K562 (cell line): ENCODE measurements at regions not wholly inside any gene's neighbourhood (a gene's known extent, or its start where the extent isn't known, plus 50 kb on each side); places are given as distances from the start of the nearest gene placed in this dataset.

Source experiments
- ATAC-seq: fragments of 200-7000 bp; cut with Tn5 transposase; 3 replicates; pipeline ENCODE4 v1.9.1; 2020; ENCODE audit warnings: moderate library complexity
- BruUV-seq: library from RNA; stranded (reverse); fragments of 400-500 nt; replicated peaks from 2 replicates; lab custom pipeline; 2021; lab: Mats Ljungman, UMichigan
- CTCF ChIA-PET: fragments of 300-600 bp; formaldehyde crosslinking; extraction: SDS; loops from one replicate; lab custom pipeline; 2021; ENCODE audit warnings: low intra/inter-chr PET ratio; lab: Yijun Ruan, JAX
- POLR2A ChIA-PET: fragments of 300-600, 350-650 bp; sonication (Branson Sonifier 250); formaldehyde crosslinking; extraction: SDS; loops from one replicate; lab custom pipeline; 2021; ENCODE audit warnings: antibody characterized with exemption, inconsistent platforms; lab: Yijun Ruan, JAX
- DNase-seq, 4 experiments: peaks; one replicate each; pipeline versions ENCODE4 v3.0.0 to v3.0.0-alpha.2; 2011 to 2018; ENCODE audit warnings: low spot score in 3 of 4, mixed read lengths in 3 of 4; ENCODE audit errors: extremely low read depth in 1 of 4
- FAIRE-seq: peaks from 2 replicates; lab custom pipeline; 2011; peaks lifted over from hg19 to GRCh38; lab: Jason Lieb, UNC
- H2AFZ ChIP-seq: 2 replicates; pipeline ENCODE4 v1.6.0; 2011; ENCODE audit warnings: low read depth, low read length, control low read depth, inconsistent platforms
- H3K27ac ChIP-seq: fragments of 200-600 bp; 3 replicates; pipeline ENCODE4 v1.8.0; 2011; ENCODE audit warnings: low read depth, mild to moderate bottlenecking, control low read depth, inconsistent platforms, low read length, moderate library complexity, mixed read lengths; ENCODE audit errors: extremely low read depth
- H3K27me3 ChIP-seq, 2 experiments: fragments of 300-600 bp in 1 of 2; 2 replicates in 1 of 2; 3 replicates in 1 of 2; pipeline versions ENCODE4 v1.6.0 to v1.8.0; 2011; ENCODE audit warnings: inconsistent platforms in 2 of 2, low read length in 2 of 2, mild to moderate bottlenecking in 1 of 2, mixed read lengths in 1 of 2, moderate library complexity in 1 of 2; ENCODE audit not compliant: control insufficient read depth in 2 of 2, insufficient read depth in 2 of 2
- H3K36me3 ChIP-seq: fragments of 300-600 bp; 3 replicates; pipeline ENCODE4 v1.8.0; 2011; ENCODE audit warnings: mild to moderate bottlenecking, low read length, inconsistent platforms; ENCODE audit not compliant: control insufficient read depth, insufficient read depth
- H3K4me1 ChIP-seq, 2 experiments: fragments of 200-600 bp in 1 of 2; replicated peaks in 1 of 2; 2 replicates in 1 of 2; 3 replicates in 1 of 2; pipeline versions ENCODE4 v1.5.1 to v1.8.0; 2011; ENCODE audit warnings: inconsistent platforms in 2 of 2, low read length in 2 of 2, mild to moderate bottlenecking in 1 of 2, mixed read lengths in 1 of 2, moderate library complexity in 1 of 2; ENCODE audit not compliant: control insufficient read depth in 2 of 2, insufficient read depth in 2 of 2
- H3K4me2 ChIP-seq: 2 replicates; pipeline ENCODE4 v1.6.1; 2011; ENCODE audit warnings: low read length, control low read depth, inconsistent platforms, mixed read lengths; ENCODE audit not compliant: insufficient read depth
- H3K4me3 ChIP-seq: fragments of 200-600 bp; sonication (generic), shearing (Covaris generic); 2 replicates; pipeline ENCODE4 v1.5.1; 2016; ENCODE audit warnings: control low read depth, inconsistent platforms
- H3K79me2 ChIP-seq: fragments of 200-600 bp; 3 replicates; pipeline ENCODE4 v1.8.0; 2011; ENCODE audit warnings: low read length, inconsistent platforms; ENCODE audit not compliant: control insufficient read depth, insufficient read depth
- H3K9ac ChIP-seq, 2 experiments: 2 replicates each; pipeline versions ENCODE4 v1.6.0 to v1.6.1; 2011; ENCODE audit warnings: low read depth in 2 of 2, low read length in 2 of 2, control low read depth in 1 of 2, inconsistent platforms in 1 of 2, mild to moderate bottlenecking in 1 of 2, mixed read lengths in 1 of 2; ENCODE audit not compliant: insufficient read depth in 1 of 2
- H3K9me1 ChIP-seq: one replicate; pipeline ENCODE4 v1.6.0; 2011; ENCODE audit warnings: inconsistent platforms, mild to moderate bottlenecking, low read length, moderate library complexity; ENCODE audit not compliant: control insufficient read depth, insufficient read depth
- H3K9me3 ChIP-seq: replicated peaks from 2 replicates; pipeline ENCODE4 v1.5.1; 2011; ENCODE audit warnings: low read depth, low read length, inconsistent platforms; ENCODE audit not compliant: control insufficient read depth, insufficient read depth
- H4K20me1 ChIP-seq: replicated peaks from 2 replicates; pipeline ENCODE4 v1.6.1; 2011; ENCODE audit warnings: low read length, inconsistent platforms, mixed read lengths; ENCODE audit not compliant: control insufficient read depth, insufficient read depth
- ATF7 ChIP-seq: fragments of 450-650 bp; IDR thresholded peaks from 2 replicates; pipeline ENCODE4 v1.7.1; 2014; ENCODE audit warnings: mild to moderate bottlenecking, moderate library complexity
- CHD4 ChIP-seq: fragments of 200-600 bp; sonication (generic); IDR thresholded peaks from 3 replicates; pipeline ENCODE4 v1.6.1; 2012; ENCODE audit warnings: low read depth, mild to moderate bottlenecking, mixed read lengths, low read length, inconsistent platforms; ENCODE audit not compliant: insufficient read depth, insufficient replicate concordance, poor library complexity, severe bottlenecking
- GABPA ChIP-seq: fragments of 200-800 bp; sonication (Bioruptor generic); conservative IDR thresholded peaks from 2 replicates; pipeline ENCODE4 v1.6.1; 2016; ENCODE audit warnings: low read depth, missing genetic modification characterization, missing compliant biosample characterization
- GMEB1 ChIP-seq: fragments of 250-450 bp; sonication (Bioruptor Pico); IDR thresholded peaks from 2 replicates; pipeline ENCODE4 v1.4.0; 2020; ENCODE audit warnings: mild to moderate bottlenecking
- GTF2A2 ChIP-seq: IDR thresholded peaks from 2 replicates; pipeline ENCODE4 v1.6.1; 2016; ENCODE audit warnings: mild to moderate bottlenecking, missing genetic modification characterization, missing compliant biosample characterization
- LARP7 ChIP-seq: fragments of 450-650 bp; IDR thresholded peaks from 2 replicates; pipeline ENCODE4 v1.6.1; 2016
- MED1 ChIP-seq: sonication (generic); formaldehyde crosslinking; IDR thresholded peaks from 2 replicates; pipeline ENCODE4 v1.8.1; 2023; ENCODE audit warnings: missing genetic modification reagents, borderline replicate concordance
- MTA2 ChIP-seq: fragments of 450-650 bp; IDR thresholded peaks from 2 replicates; pipeline ENCODE4 v1.6.1; 2016; ENCODE audit warnings: low read depth
- NFXL1 ChIP-seq: fragments of 450-650 bp; formaldehyde crosslinking; IDR thresholded peaks from 2 replicates; pipeline ENCODE4 v1.4.0; 2021; ENCODE audit warnings: mild to moderate bottlenecking
- PCBP2 ChIP-seq: fragments of 200-400 bp; formaldehyde crosslinking; IDR thresholded peaks from 2 replicates; pipeline ENCODE4 v1.6.1; 2018; ENCODE audit warnings: low read length, low read depth, mild to moderate bottlenecking, moderate library complexity; ENCODE audit not compliant: poor library complexity, severe bottlenecking
- POLR2G ChIP-seq: fragments of 200-400 bp; formaldehyde crosslinking; IDR thresholded peaks from 2 replicates; pipeline ENCODE4 v1.6.1; 2017; ENCODE audit warnings: low read depth, mild to moderate bottlenecking, antibody characterized with exemption, low read length, moderate library complexity
- VEZF1 ChIP-seq: fragments of 200-800 bp; sonication (Bioruptor generic); IDR thresholded peaks from 2 replicates; pipeline ENCODE4 v1.6.1; 2017; ENCODE audit warnings: missing genetic modification characterization, missing compliant biosample characterization
- WHSC1 ChIP-seq: IDR thresholded peaks from one replicate; pipeline ENCODE4 v1.6.1; 2012; ENCODE audit warnings: low read length, control low read depth, inconsistent platforms
- ZFPM2 ChIP-seq: fragments of 250-450 bp; sonication (Bioruptor Pico); IDR thresholded peaks from 2 replicates; pipeline ENCODE4 v1.5.1; 2022; ENCODE audit warnings: mild to moderate bottlenecking
- ZNF778 ChIP-seq: fragments of 450-650 bp; formaldehyde crosslinking; IDR thresholded peaks from 2 replicates; pipeline ENCODE4 v1.4.0; 2020; ENCODE audit warnings: mild to moderate bottlenecking, moderate library complexity
- ZZZ3 ChIP-seq: fragments of 450-650 bp; IDR thresholded peaks from 2 replicates; pipeline ENCODE4 v1.6.1; 2016; ENCODE audit warnings: antibody characterized with exemption, mild to moderate bottlenecking, moderate library complexity
- WGBS: fragments of 100-300 bp; shearing (Covaris generic); methylation state at CpG from one replicate; pipeline ENCODE4 v1.1.6; 2016; ENCODE audit warnings: low coverage, mixed read lengths; ENCODE audit not compliant: insufficient coverage; ENCODE audit errors: missing lambda C conversion rate; 5-methylcytosine and 5-hydroxymethylcytosine counted together
- in situ Hi-C: fragments of 300-500 bp; cut with MboI; formaldehyde crosslinking; loops from 4 replicates; pipeline ENCODE4 v1.15.0; 2018; ENCODE audit warnings: inconsistent platforms, mixed read lengths
- intact Hi-C: fragments of 100-400 bp; cut with micrococcal nuclease; formaldehyde crosslinking; loops from 2 replicates; pipeline ENCODE4 v1.14.2; 2022
- TF ChIP-seq, protein P1 (sequence below), 2 experiments: fragments of 450-650 bp; IDR thresholded peaks; 2 replicates each; pipeline ENCODE4 v1.6.1; 2018; ENCODE audit warnings: mild to moderate bottlenecking in 2 of 2, low read depth in 1 of 2; ENCODE audit not compliant: partially characterized antibody in 2 of 2

DNA sequence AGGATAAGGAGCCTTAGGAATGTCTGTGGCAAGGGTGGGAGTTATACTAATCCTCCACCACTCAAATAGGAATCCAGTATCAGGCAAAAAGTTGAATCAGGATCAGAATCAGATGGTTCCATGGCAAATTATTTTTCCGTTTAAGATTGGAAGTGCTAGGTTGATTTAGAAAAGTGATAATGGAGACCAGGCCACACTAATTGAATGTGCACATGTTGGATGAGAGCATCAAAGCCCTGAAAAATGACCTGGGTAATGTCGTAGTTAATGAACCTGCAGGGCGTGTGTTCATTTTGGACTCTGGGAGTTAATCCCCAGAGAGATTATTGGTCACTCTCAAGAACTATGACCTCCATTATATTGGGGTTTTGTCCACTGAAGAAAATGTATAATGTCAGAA, 53.3 kb upstream of the UBN2 start:
- FAIRE-seq (no peak), DNase-seq (no peak), ATAC-seq (no peak)
- Histone ChIP-seq H3K9me3 (no peaks in the 10 kb centered on the region), H3K9ac (no peak overlapping the region), H3K4me1 (peaks cover 0 to 18% of the 10 kb centered on the region in 2 experiments; a peak in 2 of 5 replicates), H3K27me3 (no peaks in the 10 kb centered on the region), H3K9me1 (no peaks in the 10 kb centered on the region), H3K4me2 (no peak overlapping the region), H3K27ac (no peak overlapping the region), H4K20me1 (no peaks in the 10 kb centered on the region), H3K4me3 (no peak overlapping the region), H3K79me2 (no peaks in the 10 kb centered on the region), H2AFZ (no peak overlapping the region), H3K36me3 (no peaks in the 10 kb centered on the region)
- ChIA-PET POLR2A (interaction anchor here (0.6 kb wide), 1 partner anchor 269 kb away, joined by 3 read pairs; no protein-coding TSS in a partner anchor), CTCF (no interaction called here)
- in situ Hi-C loops = no loop called here
- intact Hi-C loops = no loop called here
- no TSS peak for BruUV-seq
- WGBS = 42% methylated on average over 3 of the region's 3 CpGs
- TF ChIP-seq ZZZ3 (no peak), ATF7 (no peak), ZNF778 (CRISPR knock-in tag) (no peak), ZFPM2 (CRISPR knock-in tag) (no peak), MTA2 (no peak), POLR2G (no peak), WHSC1 (no peak), MED1 (CRISPR knock-in tag) (no peak), CHD4 (no peak), GABPA (tag) (no peak), NFXL1 (CRISPR knock-in tag) (no peak), VEZF1 (no peak), GMEB1 (CRISPR knock-in tag) (no peak), GTF2A2 (tag) (no peak), PCBP2 (no peak), LARP7 (no peak)
- TF ChIP-seq, protein P1, sequence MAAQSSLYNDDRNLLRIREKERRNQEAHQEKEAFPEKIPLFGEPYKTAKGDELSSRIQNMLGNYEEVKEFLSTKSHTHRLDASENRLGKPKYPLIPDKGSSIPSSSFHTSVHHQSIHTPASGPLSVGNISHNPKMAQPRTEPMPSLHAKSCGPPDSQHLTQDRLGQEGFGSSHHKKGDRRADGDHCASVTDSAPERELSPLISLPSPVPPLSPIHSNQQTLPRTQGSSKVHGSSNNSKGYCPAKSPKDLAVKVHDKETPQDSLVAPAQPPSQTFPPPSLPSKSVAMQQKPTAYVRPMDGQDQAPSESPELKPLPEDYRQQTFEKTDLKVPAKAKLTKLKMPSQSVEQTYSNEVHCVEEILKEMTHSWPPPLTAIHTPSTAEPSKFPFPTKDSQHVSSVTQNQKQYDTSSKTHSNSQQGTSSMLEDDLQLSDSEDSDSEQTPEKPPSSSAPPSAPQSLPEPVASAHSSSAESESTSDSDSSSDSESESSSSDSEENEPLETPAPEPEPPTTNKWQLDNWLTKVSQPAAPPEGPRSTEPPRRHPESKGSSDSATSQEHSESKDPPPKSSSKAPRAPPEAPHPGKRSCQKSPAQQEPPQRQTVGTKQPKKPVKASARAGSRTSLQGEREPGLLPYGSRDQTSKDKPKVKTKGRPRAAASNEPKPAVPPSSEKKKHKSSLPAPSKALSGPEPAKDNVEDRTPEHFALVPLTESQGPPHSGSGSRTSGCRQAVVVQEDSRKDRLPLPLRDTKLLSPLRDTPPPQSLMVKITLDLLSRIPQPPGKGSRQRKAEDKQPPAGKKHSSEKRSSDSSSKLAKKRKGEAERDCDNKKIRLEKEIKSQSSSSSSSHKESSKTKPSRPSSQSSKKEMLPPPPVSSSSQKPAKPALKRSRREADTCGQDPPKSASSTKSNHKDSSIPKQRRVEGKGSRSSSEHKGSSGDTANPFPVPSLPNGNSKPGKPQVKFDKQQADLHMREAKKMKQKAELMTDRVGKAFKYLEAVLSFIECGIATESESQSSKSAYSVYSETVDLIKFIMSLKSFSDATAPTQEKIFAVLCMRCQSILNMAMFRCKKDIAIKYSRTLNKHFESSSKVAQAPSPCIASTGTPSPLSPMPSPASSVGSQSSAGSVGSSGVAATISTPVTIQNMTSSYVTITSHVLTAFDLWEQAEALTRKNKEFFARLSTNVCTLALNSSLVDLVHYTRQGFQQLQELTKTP (IDR thresholded peaks at IDR 0.05; ENCODE audit: low read depth in 1 of 2, partially characterized antibody in 2 of 2) = no peak
